HCT116 (cell line): ENCODE measurements at regions not wholly inside any gene's neighbourhood (a gene's known extent, or its start where the extent isn't known, plus 50 kb on each side); places are given as distances from the start of the nearest gene placed in this dataset.

Source experiments
- ATAC-seq: fragments of 200-7000 bp; cut with Tn5 transposase; 2 replicates; pipeline ENCODE4 v1.9.1; 2020; ENCODE audit warnings: mild to moderate bottlenecking, moderate library complexity
- BruUV-seq: library from RNA; stranded (reverse); fragments of 400-500 nt; replicated peaks from 2 replicates; lab custom pipeline; 2021; lab: Mats Ljungman, UMichigan
- CTCF ChIA-PET: fragments of 300-600 bp; sonication (Branson Sonifier 250); formaldehyde crosslinking; loops from one replicate; lab custom pipeline; 2021; ENCODE audit warnings: antibody characterized with exemption; lab: Charles Lee
- POLR2A ChIA-PET: fragments of 300-600, 350-600 bp; sonication (Branson Sonifier 250); formaldehyde crosslinking; loops from one replicate; lab custom pipeline; 2021; ENCODE audit warnings: antibody characterized with exemption; lab: Charles Lee
- RAD21 ChIA-PET, 2 experiments: fragments of 300-600 bp; sonication (Branson Sonifier 250); formaldehyde crosslinking; loops; one replicate each; lab custom pipeline; 2023; ENCODE audit warnings: low total read pairs in 2 of 2; ENCODE audit not compliant: uncharacterized antibody in 2 of 2, unreplicated experiment in 2 of 2, low non-redundant PET in 1 of 2; lab: Charles Lee
- DNase-seq: peaks from one replicate; pipeline ENCODE4 v3.0.0-alpha.2; 2010; ENCODE audit warnings: low read depth, low spot score
- H2AFZ ChIP-seq: fragments of 200-600 bp; shearing (Covaris generic), sonication (generic); 2 replicates; pipeline ENCODE4 v1.6.1; 2017; ENCODE audit warnings: low read depth, mixed run types, mixed read lengths, antibody characterized with exemption, low read length; ENCODE audit not compliant: poor library complexity, severe bottlenecking
- H3K27ac ChIP-seq: 2 replicates; pipeline ENCODE4 v1.5.1; 2012; ENCODE audit warnings: low read depth, low read length
- H3K27me3 ChIP-seq: fragments of 200-600 bp; sonication (generic); 2 replicates; pipeline ENCODE4 v1.6.1; 2016; ENCODE audit warnings: mixed run types, low read length, mixed read lengths; ENCODE audit not compliant: insufficient read depth
- H3K36me3 ChIP-seq, 2 experiments: fragments of 200-500 bp in 1 of 2; fragments of 200-600 bp in 1 of 2; sonication (Bioruptor generic) in 1 of 2; sonication (generic) in 1 of 2; 2 replicates each; pipeline versions ENCODE4 v1.5.1 to v1.6.1; 2014 to 2016; ENCODE audit warnings: low read length in 2 of 2, inconsistent platforms in 1 of 2, mixed read lengths in 1 of 2, mixed run types in 1 of 2; ENCODE audit not compliant: insufficient read depth in 2 of 2, control insufficient read depth in 1 of 2
- H3K4me1 ChIP-seq, 2 experiments: fragments of 200-600 bp in 1 of 2; sonication (generic) in 1 of 2; 2 replicates each; pipeline versions ENCODE4 v1.5.1 to v1.6.1; 2012 to 2017; ENCODE audit warnings: low read length in 2 of 2, inconsistent platforms in 1 of 2, mild to moderate bottlenecking in 1 of 2, mixed read lengths in 1 of 2, mixed run types in 1 of 2, moderate library complexity in 1 of 2; ENCODE audit not compliant: insufficient read depth in 2 of 2, control insufficient read depth in 1 of 2
- H3K4me2 ChIP-seq: fragments of 200-600 bp; sonication (generic); 2 replicates; pipeline ENCODE4 v1.6.1; 2017; ENCODE audit warnings: mixed run types, low read length, mixed read lengths
- H3K4me3 ChIP-seq, 2 experiments: fragments of 200-600 bp in 1 of 2; sonication (generic) in 1 of 2; replicated peaks in 1 of 2; 2 replicates each; pipeline ENCODE4 v1.5.1; 2011 to 2016; ENCODE audit warnings: low read length in 2 of 2, control low read depth in 1 of 2, low read depth in 1 of 2, mild to moderate bottlenecking in 1 of 2, mixed read lengths in 1 of 2, mixed run types in 1 of 2
- H3K79me2 ChIP-seq: fragments of 200-600 bp; sonication (generic); 2 replicates; pipeline ENCODE4 v1.6.1; 2017; ENCODE audit warnings: mild to moderate bottlenecking, mixed run types, low read length, moderate library complexity, mixed read lengths; ENCODE audit not compliant: insufficient read depth
- H3K9ac ChIP-seq: fragments of 200-600 bp; sonication (generic); 2 replicates; pipeline ENCODE4 v1.6.1; 2016; ENCODE audit warnings: low read length, mixed read lengths
- H3K9me2 ChIP-seq: fragments of 200-600 bp; sonication (generic), shearing (Covaris generic); 2 replicates; pipeline ENCODE4 v1.6.1; 2017; ENCODE audit warnings: mixed run types, mild to moderate bottlenecking, moderate library complexity; ENCODE audit not compliant: insufficient read depth
- H3K9me3 ChIP-seq, 2 experiments: fragments of 200-500 bp in 1 of 2; fragments of 200-600 bp in 1 of 2; sonication (Bioruptor generic) in 1 of 2; sonication (generic) in 1 of 2; 2 replicates each; pipeline ENCODE4 v1.6.1; 2014 to 2017; ENCODE audit warnings: low read length in 2 of 2, mixed read lengths in 2 of 2, inconsistent platforms in 1 of 2, low read depth in 1 of 2, mild to moderate bottlenecking in 1 of 2, mixed run types in 1 of 2, moderate library complexity in 1 of 2; ENCODE audit not compliant: control insufficient read depth in 1 of 2, insufficient read depth in 1 of 2
- H4K20me1 ChIP-seq: fragments of 200-600 bp; sonication (generic), shearing (Covaris generic); 2 replicates; pipeline ENCODE4 v1.6.1; 2017; ENCODE audit warnings: mixed run types, mild to moderate bottlenecking, moderate library complexity; ENCODE audit not compliant: insufficient read depth
- CBX3 ChIP-seq: IDR thresholded peaks from 2 replicates; pipeline ENCODE4 v1.6.1; 2012; ENCODE audit warnings: low read depth
- CEBPB ChIP-seq: IDR thresholded peaks from 2 replicates; pipeline ENCODE4 v1.6.1; 2012; ENCODE audit warnings: low read depth
- EGR1 ChIP-seq: IDR thresholded peaks from 2 replicates; pipeline ENCODE4 v1.6.1; 2012; ENCODE audit warnings: low read depth
- ELF1 ChIP-seq: IDR thresholded peaks from 2 replicates; pipeline ENCODE4 v1.6.1; 2012; ENCODE audit warnings: low read depth, borderline replicate concordance
- EZH2phosphoT487 ChIP-seq: fragments of 200-600 bp; IDR thresholded peaks from 2 replicates; pipeline ENCODE4 v1.6.1; 2018; ENCODE audit warnings: antibody characterized with exemption, borderline replicate concordance
- FOSL1 ChIP-seq: IDR thresholded peaks from 2 replicates; pipeline ENCODE4 v1.6.1; 2012; ENCODE audit warnings: low read depth
- MAX ChIP-seq: IDR thresholded peaks from 2 replicates; pipeline ENCODE4 v1.6.1; 2012
- POLR2A ChIP-seq: IDR thresholded peaks from 2 replicates; pipeline ENCODE4 v1.7.0; 2011; ENCODE audit warnings: borderline replicate concordance; ENCODE audit not compliant: insufficient read depth, insufficient read length; ENCODE audit errors: extremely low read depth
- POLR2AphosphoS5 ChIP-seq: IDR thresholded peaks from 2 replicates; pipeline ENCODE4 v1.6.1; 2011; ENCODE audit warnings: mild to moderate bottlenecking, low read depth, low read length, moderate library complexity
- RAD21 ChIP-seq: IDR thresholded peaks from 2 replicates; pipeline ENCODE4 v1.6.1; 2012; ENCODE audit warnings: low read depth, mild to moderate bottlenecking
- SIN3A ChIP-seq: IDR thresholded peaks from 2 replicates; pipeline ENCODE4 v1.6.1; 2012; ENCODE audit warnings: low read depth
- SP1 ChIP-seq: IDR thresholded peaks from 2 replicates; pipeline ENCODE4 v1.6.1; 2012; ENCODE audit warnings: low read depth
- SRF ChIP-seq: IDR thresholded peaks from 2 replicates; pipeline ENCODE4 v1.6.1; 2012; ENCODE audit warnings: low read depth
- TCF7L2 ChIP-seq: IDR thresholded peaks from 2 replicates; pipeline ENCODE4 v1.7.0; 2011; ENCODE audit warnings: borderline replicate concordance, inconsistent platforms; ENCODE audit not compliant: insufficient read depth, insufficient read length; ENCODE audit errors: extremely low read depth
- ZBTB33 ChIP-seq: IDR thresholded peaks from 2 replicates; pipeline ENCODE4 v1.6.1; 2011; ENCODE audit warnings: mild to moderate bottlenecking, low read length, moderate library complexity; ENCODE audit not compliant: insufficient replicate concordance; ENCODE audit errors: extremely low read depth
- ZFX ChIP-seq: fragments of 450-650 bp; IDR thresholded peaks from 2 replicates; pipeline ENCODE4 v1.6.1; 2017
- ZNF274 ChIP-seq: fragments of 200-500 bp; sonication (Bioruptor generic); IDR thresholded peaks from 2 replicates; pipeline ENCODE4 v1.6.1; 2014; ENCODE audit warnings: mild to moderate bottlenecking, low read depth, low read length, inconsistent platforms
- intact Hi-C: fragments of 100-400 bp; cut with micrococcal nuclease; formaldehyde crosslinking; loops from 2 replicates; pipeline ENCODE4 v1.10.0; 2022
- TF ChIP-seq, protein P1 (sequence below), 3 experiments: fragments of 200-600 bp in 1 of 3; sonication (generic) in 1 of 3; IDR thresholded peaks in 2 of 3; conservative IDR thresholded peaks in 1 of 3; 2 replicates each; pipeline ENCODE4 v1.5.1; 2012 to 2017; ENCODE audit warnings: low read depth in 2 of 3, low read length in 2 of 3, antibody characterized with exemption in 1 of 3, borderline replicate concordance in 1 of 3, control low read depth in 1 of 3, mild to moderate bottlenecking in 1 of 3, mixed read lengths in 1 of 3, mixed run types in 1 of 3, moderate library complexity in 1 of 3; ENCODE audit not compliant: insufficient read depth in 1 of 3
- TF ChIP-seq, protein P2 (sequence below): IDR thresholded peaks from 2 replicates; pipeline ENCODE4 v1.6.1; 2012; ENCODE audit warnings: low read depth
- TF ChIP-seq, protein P3 (sequence below): IDR thresholded peaks from 2 replicates; pipeline ENCODE4 v1.6.1; 2012

GRCh38 chr4:185955151-185955770, 113.7 kb upstream of the TLR3 start:
- no peak overlapping the region for H2AFZ ChIP-seq
- no peak overlapping the region for H3K9ac ChIP-seq
- H3K79me2 ChIP-seq, result no peaks in the 10 kb centered on the region
- ChIA-PET RAD21 (no interaction called here), POLR2A (no interaction called here), CTCF (no interaction called here)
- no peak overlapping the region for H3K4me3 ChIP-seq
- H3K4me1 ChIP-seq, result no peaks in the 10 kb centered on the region
- no peak overlapping the region for H3K4me2 ChIP-seq
- H3K36me3 ChIP-seq, result no peaks in the 10 kb centered on the region
- H3K9me3 ChIP-seq, result no peaks in the 10 kb centered on the region
- no peaks in the 10 kb centered on the region for H4K20me1 ChIP-seq
- intact Hi-C loops, result no loop called here
- no peak overlapping the region for H3K27ac ChIP-seq
- no peak for DNase-seq
- H3K27me3 ChIP-seq, result 0 out of 2 replicates have a peak, but pooled peaks cover 4% of the 10 kb centered on the region
- TF ChIP-seq POLR2A (no peak), CEBPB (no peak), SRF (no peak), CBX3 (no peak), POLR2AphosphoS5 (no peak), EZH2phosphoT487 (no peak), ZBTB33 (no peak), TCF7L2 (no peak), ELF1 (no peak), SP1 (no peak), SIN3A (no peak), MAX (no peak), RAD21 (no peak), ZFX (no peak), EGR1 (no peak), ZNF274 (no peak), FOSL1 (no peak)
- TF ChIP-seq, protein P1, sequence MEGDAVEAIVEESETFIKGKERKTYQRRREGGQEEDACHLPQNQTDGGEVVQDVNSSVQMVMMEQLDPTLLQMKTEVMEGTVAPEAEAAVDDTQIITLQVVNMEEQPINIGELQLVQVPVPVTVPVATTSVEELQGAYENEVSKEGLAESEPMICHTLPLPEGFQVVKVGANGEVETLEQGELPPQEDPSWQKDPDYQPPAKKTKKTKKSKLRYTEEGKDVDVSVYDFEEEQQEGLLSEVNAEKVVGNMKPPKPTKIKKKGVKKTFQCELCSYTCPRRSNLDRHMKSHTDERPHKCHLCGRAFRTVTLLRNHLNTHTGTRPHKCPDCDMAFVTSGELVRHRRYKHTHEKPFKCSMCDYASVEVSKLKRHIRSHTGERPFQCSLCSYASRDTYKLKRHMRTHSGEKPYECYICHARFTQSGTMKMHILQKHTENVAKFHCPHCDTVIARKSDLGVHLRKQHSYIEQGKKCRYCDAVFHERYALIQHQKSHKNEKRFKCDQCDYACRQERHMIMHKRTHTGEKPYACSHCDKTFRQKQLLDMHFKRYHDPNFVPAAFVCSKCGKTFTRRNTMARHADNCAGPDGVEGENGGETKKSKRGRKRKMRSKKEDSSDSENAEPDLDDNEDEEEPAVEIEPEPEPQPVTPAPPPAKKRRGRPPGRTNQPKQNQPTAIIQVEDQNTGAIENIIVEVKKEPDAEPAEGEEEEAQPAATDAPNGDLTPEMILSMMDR (IDR thresholded peaks at IDR 0.05 in 2 of 3, conservative IDR thresholded peaks at IDR 0.05 in 1 of 3; ENCODE audit: borderline replicate concordance in 1 of 3, insufficient read depth in 1 of 3, low read depth in 2 of 3, low read length in 2 of 3), result no peak
- TF ChIP-seq, protein P2, sequence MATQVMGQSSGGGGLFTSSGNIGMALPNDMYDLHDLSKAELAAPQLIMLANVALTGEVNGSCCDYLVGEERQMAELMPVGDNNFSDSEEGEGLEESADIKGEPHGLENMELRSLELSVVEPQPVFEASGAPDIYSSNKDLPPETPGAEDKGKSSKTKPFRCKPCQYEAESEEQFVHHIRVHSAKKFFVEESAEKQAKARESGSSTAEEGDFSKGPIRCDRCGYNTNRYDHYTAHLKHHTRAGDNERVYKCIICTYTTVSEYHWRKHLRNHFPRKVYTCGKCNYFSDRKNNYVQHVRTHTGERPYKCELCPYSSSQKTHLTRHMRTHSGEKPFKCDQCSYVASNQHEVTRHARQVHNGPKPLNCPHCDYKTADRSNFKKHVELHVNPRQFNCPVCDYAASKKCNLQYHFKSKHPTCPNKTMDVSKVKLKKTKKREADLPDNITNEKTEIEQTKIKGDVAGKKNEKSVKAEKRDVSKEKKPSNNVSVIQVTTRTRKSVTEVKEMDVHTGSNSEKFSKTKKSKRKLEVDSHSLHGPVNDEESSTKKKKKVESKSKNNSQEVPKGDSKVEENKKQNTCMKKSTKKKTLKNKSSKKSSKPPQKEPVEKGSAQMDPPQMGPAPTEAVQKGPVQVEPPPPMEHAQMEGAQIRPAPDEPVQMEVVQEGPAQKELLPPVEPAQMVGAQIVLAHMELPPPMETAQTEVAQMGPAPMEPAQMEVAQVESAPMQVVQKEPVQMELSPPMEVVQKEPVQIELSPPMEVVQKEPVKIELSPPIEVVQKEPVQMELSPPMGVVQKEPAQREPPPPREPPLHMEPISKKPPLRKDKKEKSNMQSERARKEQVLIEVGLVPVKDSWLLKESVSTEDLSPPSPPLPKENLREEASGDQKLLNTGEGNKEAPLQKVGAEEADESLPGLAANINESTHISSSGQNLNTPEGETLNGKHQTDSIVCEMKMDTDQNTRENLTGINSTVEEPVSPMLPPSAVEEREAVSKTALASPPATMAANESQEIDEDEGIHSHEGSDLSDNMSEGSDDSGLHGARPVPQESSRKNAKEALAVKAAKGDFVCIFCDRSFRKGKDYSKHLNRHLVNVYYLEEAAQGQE, result no peak
- TF ChIP-seq, protein P3, sequence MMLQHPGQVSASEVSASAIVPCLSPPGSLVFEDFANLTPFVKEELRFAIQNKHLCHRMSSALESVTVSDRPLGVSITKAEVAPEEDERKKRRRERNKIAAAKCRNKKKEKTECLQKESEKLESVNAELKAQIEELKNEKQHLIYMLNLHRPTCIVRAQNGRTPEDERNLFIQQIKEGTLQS, result no peak
- H3K9me2 ChIP-seq, result no peaks in the 10 kb centered on the region
- ATAC-seq, result no peak
- no TSS peak for BruUV-seq
